ENCODE measurements at regions not wholly inside any gene's neighbourhood (a gene's known extent, or its start where the extent isn't known, plus 50 kb on each side); places are given as distances from the start of the nearest gene placed in this dataset.

GRCh38 chr5:147080391-147080790 lies 154.4 kb upstream of the STK32A start:
- H3K4me3 ChIP-seq (ENCODE audit: low read length) = no peak overlapping the region

GRCh38 chr5:147081311-147081764 lies 153.5 kb upstream of the STK32A start:
- Mint-ChIP-seq H3K27me3 (ENCODE audit: insufficient read depth) (no peaks in the 10 kb centered on the region), H3K27ac (no peak overlapping the region), H3K4me1 (peaks cover 34% of the 10 kb centered on the region)

More at GRCh38 chr5:147080391-147080790, 154.4 kb upstream of the STK32A start:
- H3K27ac ChIP-seq (ENCODE audit: low read depth, low read length) = no peak overlapping the region
- no peak overlapping the region for H3K9ac ChIP-seq (ENCODE audit: extremely low read depth, low read length, poor library complexity, severe bottlenecking)
- Mint-ChIP-seq H3K9me3 (no peaks in the 10 kb centered on the region), H3K4me1 (peaks cover 31% of the 10 kb centered on the region), H3K27ac (no peak overlapping the region), H3K4me3 (no peak overlapping the region), H3K27me3 (ENCODE audit: insufficient read depth) (no peaks in the 10 kb centered on the region), H3K36me3 (ENCODE audit: low read depth) (peaks cover 1% of the 10 kb centered on the region)
- no peak for TF ChIP-seq CTCF (conservative IDR thresholded peaks at IDR 0.05)
- H3K36me3 ChIP-seq (ENCODE audit: control insufficient read depth, insufficient read depth, low read length) = no peaks in the 10 kb centered on the region
- peaks cover 15% of the 10 kb centered on the region for H3K4me1 ChIP-seq (ENCODE audit: control insufficient read depth, insufficient read depth, low read length)
- H3K27me3 ChIP-seq (ENCODE audit: control insufficient read depth, insufficient read depth, low read length, poor library complexity, severe bottlenecking) = no peaks in the 10 kb centered on the region
- H3K9me3 ChIP-seq (ENCODE audit: control insufficient read depth, low read length) = no peaks in the 10 kb centered on the region
- WGBS, 2 experiments (ENCODE audit: insufficient coverage in 1 of 2, insufficient read length in 1 of 2) = 80 to 96% methylated on average over 1 to 3 of the region's 3 CpGs
- DNase-seq = no peak

GRCh38 chr5:147084702-147085101 lies 150.1 kb upstream of the STK32A start:
- H3K4me1 ChIP-seq (ENCODE audit: control insufficient read depth, insufficient read depth, low read length) = peaks cover 15% of the 10 kb centered on the region
- peak overlapping the region; percentile 52 for H3K27ac Mint-ChIP-seq
- H3K4me1 Mint-ChIP-seq = peaks cover 34% of the 10 kb centered on the region
- no peak overlapping the region for H3K4me3 ChIP-seq (ENCODE audit: low read length)
- peaks cover 11% of the 10 kb centered on the region for H3K36me3 Mint-ChIP-seq (ENCODE audit: low read depth)
- DNase-seq = no peak
- WGBS, 2 experiments (ENCODE audit: insufficient coverage in 1 of 2, insufficient read length in 1 of 2) = 80 to 94% methylated on average over 1 of the region's 1 CpG
- no peak overlapping the region for H3K9ac ChIP-seq (ENCODE audit: extremely low read depth, low read length, poor library complexity, severe bottlenecking)
- H3K27ac ChIP-seq (ENCODE audit: low read depth, low read length) = no peak overlapping the region
- peaks cover 3% of the 10 kb centered on the region for H3K9me3 Mint-ChIP-seq
- TF ChIP-seq CTCF (conservative IDR thresholded peaks at IDR 0.05) = no peak
- no peaks in the 10 kb centered on the region for H3K36me3 ChIP-seq (ENCODE audit: control insufficient read depth, insufficient read depth, low read length)
- H3K4me3 Mint-ChIP-seq = no peak overlapping the region
- no peaks in the 10 kb centered on the region for H3K9me3 ChIP-seq (ENCODE audit: control insufficient read depth, low read length)
- H3K27me3 Mint-ChIP-seq (ENCODE audit: insufficient read depth) = no peaks in the 10 kb centered on the region
- H3K27me3 ChIP-seq (ENCODE audit: control insufficient read depth, insufficient read depth, low read length, poor library complexity, severe bottlenecking) = no peaks in the 10 kb centered on the region

More at GRCh38 chr5:147081311-147081764, 153.5 kb upstream of the STK32A start:
- TF ChIP-seq CTCF (conservative IDR thresholded peaks at IDR 0.05) = no peak
- H3K4me3 ChIP-seq (ENCODE audit: low read length) = no peak overlapping the region
- Mint-ChIP-seq H3K9me3 (no peaks in the 10 kb centered on the region), H3K4me3 (no peak overlapping the region), H3K36me3 (ENCODE audit: low read depth) (peaks cover 1% of the 10 kb centered on the region)
- H3K4me1 ChIP-seq (ENCODE audit: control insufficient read depth, insufficient read depth, low read length) = peaks cover 15% of the 10 kb centered on the region
- H3K27ac ChIP-seq (ENCODE audit: low read depth, low read length) = no peak overlapping the region
- no peaks in the 10 kb centered on the region for H3K36me3 ChIP-seq (ENCODE audit: control insufficient read depth, insufficient read depth, low read length)
- H3K9me3 ChIP-seq (ENCODE audit: control insufficient read depth, low read length) = no peaks in the 10 kb centered on the region
- WGBS, 2 experiments (ENCODE audit: insufficient coverage in 1 of 2, insufficient read length in 1 of 2) = 75 to 76% methylated on average over 6 to 8 of the region's 8 CpGs
- no peak overlapping the region for H3K9ac ChIP-seq (ENCODE audit: extremely low read depth, low read length, poor library complexity, severe bottlenecking)
- H3K27me3 ChIP-seq (ENCODE audit: control insufficient read depth, insufficient read depth, low read length, poor library complexity, severe bottlenecking) = no peaks in the 10 kb centered on the region
- no peak for DNase-seq

Measured in endodermal cell (in vitro differentiated cells).